NCI-H1417 treated with DMSO at 0.1 percent for 48 hours (cell line): ENCODE measurements at regions not wholly inside any gene's neighbourhood (a gene's known extent, or its start where the extent isn't known, plus 50 kb on each side); places are given as distances from the start of the nearest gene placed in this dataset.
"Not testable (repeated sequence)": the region's sequence is repeated elsewhere in the genome, so short reads cannot be mapped to it uniquely, and the experiment has no call there.

Experiments used
- DNase-seq: peaks from one replicate; lab custom pipeline; 2025; lab: John Stamatoyannopoulos, UW

DNA sequence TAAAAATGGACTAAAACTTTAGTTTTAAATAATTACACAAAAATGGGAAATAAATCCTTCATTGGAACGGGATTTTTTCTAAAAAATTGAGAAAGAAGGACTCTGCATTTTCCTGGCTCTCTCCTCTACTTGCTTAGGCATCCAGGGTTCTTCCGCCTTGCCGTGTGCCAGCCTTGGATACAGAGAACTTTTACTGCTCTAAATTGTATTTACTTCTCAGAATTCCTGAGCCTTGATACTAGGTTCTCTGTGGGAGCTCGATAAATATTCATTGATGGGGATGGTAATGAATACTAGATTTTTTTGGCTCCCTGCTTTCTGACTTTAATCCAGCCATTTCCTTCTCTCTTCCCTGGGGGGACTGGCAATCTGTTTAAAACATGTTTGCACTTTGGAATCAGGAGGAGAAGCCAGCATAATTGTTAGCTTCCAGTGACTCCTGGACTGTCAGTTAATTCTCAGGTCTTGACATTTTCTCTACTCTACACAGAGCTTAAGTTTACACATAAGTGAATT is 746.1 kb upstream of the LRRTM1 start:
- no peak for DNase-seq

- no peak for DNase-seq
Measured at GRCh38 chr2:81043681-81044080, 739.1 kb upstream of the LRRTM1 start.

DNA sequence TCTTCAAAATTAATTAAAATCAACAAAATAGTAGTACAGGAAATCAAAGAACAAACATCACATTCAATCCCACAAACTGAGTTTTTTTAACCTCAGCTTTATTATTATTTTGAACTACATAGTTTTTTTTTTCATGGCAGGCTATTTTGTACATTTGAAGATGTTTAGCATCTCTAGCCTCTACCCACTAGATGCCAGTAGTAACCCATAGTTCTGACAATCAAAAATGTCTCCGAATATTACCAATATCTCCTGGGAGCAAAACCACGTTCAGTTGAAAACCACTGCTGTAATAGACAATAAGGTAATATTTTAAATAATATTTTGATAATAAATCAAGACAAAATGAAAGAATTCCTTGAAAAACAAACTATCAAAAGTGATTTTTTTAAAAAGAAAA is 702.6 kb upstream of the LRRTM1 start:
- no peak for DNase-seq

- DNase-seq: no peak
Measured at GRCh38 chr2:81002906-81003305, 698.4 kb upstream of the LRRTM1 start.

- no peak for DNase-seq
Measured at GRCh38 chr2:80987466-80987865, 682.9 kb upstream of the LRRTM1 start.

- no peak for DNase-seq
Measured at GRCh38 chr2:80969900-80970299, 665.3 kb upstream of the LRRTM1 start.

DNA sequence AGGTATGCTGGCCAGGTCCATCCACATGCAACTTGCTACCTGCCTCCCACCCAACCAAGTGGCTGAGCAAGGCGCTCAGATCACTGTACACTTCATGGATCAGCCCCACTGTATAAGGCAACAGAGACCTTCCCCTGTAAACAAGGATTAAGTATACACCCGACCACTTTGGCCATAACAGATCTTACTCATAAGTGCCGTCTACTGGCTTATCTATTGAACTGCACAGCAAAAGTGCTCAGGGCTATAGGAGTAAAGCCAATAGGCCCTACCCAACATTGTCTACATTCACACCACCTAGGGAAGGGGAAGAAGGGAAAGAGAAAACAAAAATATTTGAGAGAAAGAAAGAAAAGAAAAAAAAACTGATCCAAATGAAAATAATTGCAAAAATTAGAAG is 663.9 kb upstream of the LRRTM1 start:
- DNase-seq: no peak

GRCh38 chr2:80947601-80948130 is 643.1 kb upstream of the LRRTM1 start:
- DNase-seq: no peak

GRCh38 chr2:80943487-80943886 is 638.9 kb upstream of the LRRTM1 start:
- DNase-seq: no peak

GRCh38 chr2:80942766-80943165 is 638.2 kb upstream of the LRRTM1 start:
- no peak for DNase-seq

DNA sequence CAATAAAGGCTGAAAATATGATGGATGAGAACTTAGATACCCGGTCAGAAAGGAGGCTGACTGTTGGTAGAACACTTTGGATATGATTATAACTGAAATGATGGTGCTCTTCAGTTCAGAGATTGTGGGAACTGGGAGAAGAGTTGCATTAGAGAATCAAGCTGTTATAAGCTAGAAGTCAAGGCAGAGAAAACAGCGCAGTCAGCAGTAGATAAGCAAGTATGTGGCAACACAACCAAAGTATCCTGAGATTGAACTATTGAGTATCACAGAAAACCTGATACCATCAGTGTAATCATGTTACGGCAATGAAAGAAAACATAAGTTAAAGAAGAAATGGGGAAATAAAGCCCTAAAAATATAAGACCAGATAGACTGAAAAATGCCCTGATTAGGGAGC is 633.9 kb upstream of the LRRTM1 start:
- no peak for DNase-seq

GRCh38 chr2:80931820-80932219 is 627.3 kb upstream of the LRRTM1 start:
- DNase-seq: not testable (repeated sequence)

- no peak for DNase-seq
Measured at GRCh38 chr2:80930777-80931176, 626.2 kb upstream of the LRRTM1 start.

GRCh38 chr2:80926168-80926567 is 621.6 kb upstream of the LRRTM1 start:
- no peak for DNase-seq

GRCh38 chr2:80896576-80896975 is 592.0 kb upstream of the LRRTM1 start:
- no peak for DNase-seq

DNA sequence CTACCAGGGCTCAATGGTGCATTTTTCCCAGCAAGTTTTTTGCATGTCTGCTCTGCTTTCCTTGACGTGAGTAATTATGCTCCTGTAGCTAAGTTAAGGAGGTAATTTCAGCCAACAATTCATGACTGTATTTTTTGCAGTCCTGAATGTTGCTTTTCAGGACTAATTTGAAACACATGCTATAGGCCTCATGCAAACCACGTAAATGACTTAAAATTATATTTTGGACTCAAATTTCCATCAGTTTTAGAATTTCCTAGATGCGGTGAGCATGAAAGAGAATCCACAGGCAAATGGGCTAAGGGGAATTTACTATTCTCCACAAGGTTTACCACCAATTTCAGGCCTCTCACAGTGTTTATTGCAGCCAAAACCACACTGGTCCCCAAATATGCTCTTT is 589.9 kb upstream of the LRRTM1 start:
- DNase-seq: no peak

- no peak for DNase-seq
Measured at GRCh38 chr2:80893711-80894110, 589.2 kb upstream of the LRRTM1 start.

- no peak for DNase-seq
Measured at GRCh38 chr2:80889009-80889408, 584.5 kb upstream of the LRRTM1 start.

DNA sequence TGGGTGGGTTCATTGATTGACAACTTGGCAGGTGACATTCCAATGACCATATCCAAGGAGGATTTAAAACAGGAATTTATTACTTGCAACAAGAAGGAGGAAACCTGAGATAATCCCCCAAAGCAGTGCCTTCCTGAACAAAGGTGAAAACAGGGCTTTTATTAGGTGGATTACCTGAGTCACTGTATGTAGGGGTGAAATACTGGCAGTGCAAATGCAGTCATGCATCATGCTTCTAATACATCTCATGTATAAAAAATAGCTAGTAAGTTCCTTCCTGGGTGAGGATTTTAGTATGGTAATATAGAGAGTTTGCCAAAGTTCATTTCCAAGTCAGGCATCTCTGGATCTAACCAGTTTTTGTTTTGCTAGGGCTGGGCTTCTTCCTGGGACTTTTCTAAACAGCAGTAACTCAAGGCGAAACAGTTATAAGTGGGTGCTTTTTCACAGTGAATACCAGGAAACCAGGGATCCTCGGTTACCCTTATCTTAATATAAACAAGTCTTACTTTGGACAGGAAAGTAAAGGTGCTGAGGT is 583.4 kb upstream of the LRRTM1 start:
- DNase-seq: no peak

- DNase-seq: no peak
Measured at GRCh38 chr2:80874374-80874773, 569.8 kb upstream of the LRRTM1 start.

DNA sequence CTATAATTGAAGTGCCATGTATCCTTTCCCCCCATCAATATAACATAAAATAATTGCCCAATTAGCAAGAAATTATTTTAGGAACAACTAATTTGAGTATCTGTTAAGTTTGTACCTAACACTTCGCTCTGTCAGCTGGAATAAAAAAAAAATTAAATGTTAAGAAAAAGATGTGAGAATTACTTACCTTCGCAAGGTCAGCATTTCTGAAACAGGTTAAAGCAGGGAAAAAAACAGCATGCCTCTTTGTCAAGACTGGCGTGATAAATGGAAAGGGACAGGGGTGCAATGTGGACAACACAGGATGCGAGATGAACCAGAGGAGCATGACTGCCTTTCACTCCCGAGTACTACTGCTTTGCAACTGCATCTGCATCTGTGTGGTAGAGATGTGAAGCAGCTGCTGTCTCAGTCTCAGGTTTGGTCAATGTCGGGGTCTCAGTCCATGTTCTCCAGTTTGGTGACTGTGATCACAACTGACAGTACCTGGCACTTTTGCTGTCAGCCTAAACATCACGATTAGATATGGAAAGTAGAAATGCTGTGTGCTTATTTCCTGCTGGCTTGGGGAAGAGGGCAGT is 565.4 kb upstream of the LRRTM1 start:
- no peak for DNase-seq

GRCh38 chr2:80863147-80863714 is 558.7 kb upstream of the LRRTM1 start:
- no peak for DNase-seq

DNA sequence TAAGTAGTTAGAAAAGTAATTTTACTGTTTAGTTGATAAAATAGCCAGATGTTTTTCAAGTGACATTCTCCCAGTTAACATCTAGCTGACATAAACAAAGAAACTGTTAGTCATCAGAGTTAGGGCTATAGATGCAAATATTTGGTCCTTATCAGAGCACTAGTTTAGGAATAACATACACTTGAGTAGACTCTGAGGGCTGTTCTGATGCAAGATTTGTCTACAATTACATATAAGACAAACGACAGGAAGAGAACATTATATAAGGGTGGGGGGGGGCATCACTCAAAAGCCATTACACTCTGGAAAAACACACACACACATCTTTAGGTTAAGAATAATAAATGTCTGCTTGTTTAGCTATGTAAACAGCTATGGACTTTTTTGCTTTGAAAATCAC is 554.4 kb upstream of the LRRTM1 start:
- DNase-seq: no peak

DNA sequence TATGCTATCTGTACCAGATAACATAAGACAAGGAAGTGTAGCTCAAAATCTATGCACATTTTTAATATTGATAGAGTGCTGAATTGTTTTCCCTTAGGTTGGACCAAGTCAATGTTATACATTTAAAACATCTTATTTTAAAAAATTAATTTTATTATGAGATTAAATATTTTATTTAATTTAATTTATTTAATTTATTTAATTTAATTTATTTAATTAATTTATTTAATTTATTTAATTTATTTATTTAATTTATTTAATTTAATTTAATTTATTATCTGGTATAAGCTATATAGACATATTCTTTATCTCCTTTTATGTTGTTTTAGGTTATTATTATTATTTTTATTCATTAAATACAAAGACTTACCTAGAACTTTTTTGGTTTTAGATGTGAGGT is 551.7 kb upstream of the LRRTM1 start:
- DNase-seq: no peak
